DMS153 treated with DMSO at 0.1 percent for 48 hours (cell line): ENCODE measurements at regions not wholly inside any gene's neighbourhood (a gene's known extent, or its start where the extent isn't known, plus 50 kb on each side); places are given as distances from the start of the nearest gene placed in this dataset.
"Not testable (repeated sequence)": the region's sequence is repeated elsewhere in the genome, so short reads cannot be mapped to it uniquely, and the experiment has no call there.

ENCODE experiments used
- DNase-seq: peaks from one replicate; lab custom pipeline; 2025; ENCODE audit not compliant: unreplicated experiment; lab: John Stamatoyannopoulos, UW

- no peak for DNase-seq
Measured at GRCh38 chr13:33645591-33646554, 172.1 kb upstream of the RFC3 start.

GRCh38 chr13:33649212-33649878, 168.6 kb upstream of the RFC3 start:
- DNase-seq = peak; percentile 56

GRCh38 chr13:33651766-33652165, 166.2 kb upstream of the RFC3 start:
- no peak for DNase-seq

- no peak for DNase-seq
Measured at GRCh38 chr13:33657274-33657673, 160.7 kb upstream of the RFC3 start.

- no peak for DNase-seq
Measured at GRCh38 chr13:33659466-33659865, 158.5 kb upstream of the RFC3 start.

GRCh38 chr13:33659894-33660293, 158.1 kb upstream of the RFC3 start:
- no peak for DNase-seq

- no peak for DNase-seq
Measured at GRCh38 chr13:33662392-33662791, 155.6 kb upstream of the RFC3 start.

GRCh38 chr13:33665626-33666175, 152.2 kb upstream of the RFC3 start:
- DNase-seq = no peak

- DNase-seq = no peak
Measured at GRCh38 chr13:33671560-33671959, 146.4 kb upstream of the RFC3 start.

GRCh38 chr13:33672022-33672421, 145.9 kb upstream of the RFC3 start:
- DNase-seq = not testable (repeated sequence)

- peak; percentile 26 for DNase-seq
Measured at GRCh38 chr13:33676045-33676989, 141.6 kb upstream of the RFC3 start.

GRCh38 chr13:33677215-33677614, 140.7 kb upstream of the RFC3 start:
- no peak for DNase-seq

- DNase-seq = no peak
Measured at GRCh38 chr13:33678084-33678483, 139.9 kb upstream of the RFC3 start.

- no peak for DNase-seq
Measured at GRCh38 chr13:33678906-33679657, 138.9 kb upstream of the RFC3 start.

- no peak for DNase-seq
Measured at GRCh38 chr13:33679658-33680012, 138.3 kb upstream of the RFC3 start.

- DNase-seq = no peak
Measured at GRCh38 chr13:33682020-33682564, 135.9 kb upstream of the RFC3 start.

GRCh38 chr13:33682646-33683045, 135.3 kb upstream of the RFC3 start:
- DNase-seq = not testable (repeated sequence)

GRCh38 chr13:33683376-33683775, 134.6 kb upstream of the RFC3 start:
- no peak for DNase-seq

- DNase-seq = no peak
Measured at GRCh38 chr13:33684874-33685273, 133.1 kb upstream of the RFC3 start.
